ENCODE measurements at regions not wholly inside any gene's neighbourhood (a gene's known extent, or its start where the extent isn't known, plus 50 kb on each side); places are given as distances from the start of the nearest gene placed in this dataset.

- no peak overlapping the region for H3K4me3 ChIP-seq (ENCODE audit: low read length)
- peak; percentile 23 for DNase-seq (ENCODE audit: low read depth)
- TF ChIP-seq, protein P1, sequence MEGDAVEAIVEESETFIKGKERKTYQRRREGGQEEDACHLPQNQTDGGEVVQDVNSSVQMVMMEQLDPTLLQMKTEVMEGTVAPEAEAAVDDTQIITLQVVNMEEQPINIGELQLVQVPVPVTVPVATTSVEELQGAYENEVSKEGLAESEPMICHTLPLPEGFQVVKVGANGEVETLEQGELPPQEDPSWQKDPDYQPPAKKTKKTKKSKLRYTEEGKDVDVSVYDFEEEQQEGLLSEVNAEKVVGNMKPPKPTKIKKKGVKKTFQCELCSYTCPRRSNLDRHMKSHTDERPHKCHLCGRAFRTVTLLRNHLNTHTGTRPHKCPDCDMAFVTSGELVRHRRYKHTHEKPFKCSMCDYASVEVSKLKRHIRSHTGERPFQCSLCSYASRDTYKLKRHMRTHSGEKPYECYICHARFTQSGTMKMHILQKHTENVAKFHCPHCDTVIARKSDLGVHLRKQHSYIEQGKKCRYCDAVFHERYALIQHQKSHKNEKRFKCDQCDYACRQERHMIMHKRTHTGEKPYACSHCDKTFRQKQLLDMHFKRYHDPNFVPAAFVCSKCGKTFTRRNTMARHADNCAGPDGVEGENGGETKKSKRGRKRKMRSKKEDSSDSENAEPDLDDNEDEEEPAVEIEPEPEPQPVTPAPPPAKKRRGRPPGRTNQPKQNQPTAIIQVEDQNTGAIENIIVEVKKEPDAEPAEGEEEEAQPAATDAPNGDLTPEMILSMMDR (IDR thresholded peaks at IDR 0.05; ENCODE audit: insufficient read depth, low read depth, low read length, missing control alignments), result no peak
Observed at GRCh38 chr2:39487398-39488250, 50.5 kb upstream of the MAP4K3 start.

DNA sequence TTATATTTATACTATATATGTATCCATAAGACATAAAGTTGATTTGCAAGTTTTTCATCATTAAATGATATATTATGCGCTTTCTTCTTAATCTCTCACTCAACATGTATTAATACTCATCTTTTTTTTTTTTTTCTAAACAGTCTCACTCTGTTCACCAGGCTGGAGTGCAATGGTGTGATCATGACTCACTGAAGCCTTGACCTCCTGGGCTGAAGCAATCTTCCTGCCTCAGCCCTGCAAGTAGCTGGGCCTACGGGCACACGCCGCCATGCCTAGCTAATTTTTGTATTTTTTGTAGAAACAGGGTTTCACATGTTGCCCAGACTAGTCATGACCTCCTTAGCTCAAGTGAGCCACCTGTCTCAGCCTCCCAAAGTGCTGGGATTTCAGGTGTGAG, 51.4 kb upstream of the MAP4K3 start:
- DNase-seq (ENCODE audit: low read depth), result peak; percentile 92
- H3K4me3 ChIP-seq (ENCODE audit: low read length), result no peak overlapping the region
- TF ChIP-seq, protein P1 (IDR thresholded peaks at IDR 0.05; ENCODE audit: insufficient read depth, low read depth, low read length, missing control alignments), result no peak

- TF ChIP-seq, protein P1 (IDR thresholded peaks at IDR 0.05; ENCODE audit: insufficient read depth, low read depth, low read length, missing control alignments), result no peak
- H3K4me3 ChIP-seq (ENCODE audit: low read length), result no peak overlapping the region
- DNase-seq (ENCODE audit: low read depth), result no peak
Observed at GRCh38 chr2:39490586-39490985, 53.5 kb upstream of the MAP4K3 start.

- H3K4me3 ChIP-seq (ENCODE audit: low read length), result no peak overlapping the region
- DNase-seq (ENCODE audit: low read depth), result no peak
- TF ChIP-seq, protein P1 (IDR thresholded peaks at IDR 0.05; ENCODE audit: insufficient read depth, low read depth, low read length, missing control alignments), result no peak
Observed at GRCh38 chr2:39491653-39492052, 54.6 kb upstream of the MAP4K3 start.

DNA sequence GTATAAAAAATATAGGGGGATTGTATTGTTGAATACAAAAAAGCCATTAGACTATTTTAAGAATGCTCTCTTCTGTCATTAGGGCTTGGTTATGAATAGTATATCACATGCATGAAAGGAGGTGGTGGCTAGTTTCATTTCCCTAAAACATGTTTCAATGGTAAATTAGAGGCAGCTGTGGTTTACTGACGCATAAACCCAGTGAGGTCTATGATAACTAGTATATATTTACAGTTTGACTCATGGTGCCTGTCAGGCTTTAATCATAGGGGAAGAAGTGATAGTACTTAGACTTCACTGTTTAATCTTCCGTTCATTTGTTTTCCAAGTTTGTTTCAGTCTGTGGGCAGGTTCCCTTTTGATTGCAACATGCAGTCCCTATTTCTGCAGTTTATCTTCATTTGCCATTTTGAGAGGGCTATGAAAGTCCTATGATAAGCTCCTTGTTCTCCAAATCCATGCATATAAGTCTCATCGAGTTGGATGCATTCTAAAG, 55.1 kb upstream of the MAP4K3 start:
- DNase-seq (ENCODE audit: low read depth), result peak; percentile 96
- TF ChIP-seq, protein P1 (IDR thresholded peaks at IDR 0.05; ENCODE audit: insufficient read depth, low read depth, low read length, missing control alignments), result no peak
- no peak overlapping the region for H3K4me3 ChIP-seq (ENCODE audit: low read length)

GRCh38 chr2:39492716-39493115, 55.6 kb upstream of the MAP4K3 start:
- no peak overlapping the region for H3K4me3 ChIP-seq (ENCODE audit: low read length)
- TF ChIP-seq, protein P1 (IDR thresholded peaks at IDR 0.05; ENCODE audit: insufficient read depth, low read depth, low read length, missing control alignments), result no peak
- DNase-seq (ENCODE audit: low read depth), result no peak

Data from epithelial cell of esophagus (primary cell).